K562 (cell line): ENCODE measurements at regions not wholly inside any gene's neighbourhood (a gene's known extent, or its start where the extent isn't known, plus 50 kb on each side); places are given as distances from the start of the nearest gene placed in this dataset.

Source experiments
- ATF3 ChIP-seq, 2 experiments: fragments of 450-650 bp in 1 of 2; sonication (generic) in 1 of 2; formaldehyde crosslinking in 1 of 2; IDR thresholded peaks in 1 of 2; conservative IDR thresholded peaks in 1 of 2; 2 replicates each; pipeline versions ENCODE4 v1.6.1 to v1.8.1; 2016 to 2023; ENCODE audit warnings: mild to moderate bottlenecking in 2 of 2, moderate library complexity in 2 of 2, inconsistent platforms in 1 of 2, missing genetic modification reagents in 1 of 2
- CHD1 ChIP-seq: fragments of 200-600 bp; sonication (generic); IDR thresholded peaks from one replicate; pipeline ENCODE4 v1.6.1; 2012; ENCODE audit warnings: mild to moderate bottlenecking, moderate library complexity, low read length, inconsistent platforms
- CHD7 ChIP-seq: fragments of 200-600 bp; sonication (generic); IDR thresholded peaks from one replicate; pipeline ENCODE4 v1.6.1; 2012; ENCODE audit warnings: mild to moderate bottlenecking, low read depth, low read length, inconsistent platforms
- FOS ChIP-seq: IDR thresholded peaks from 3 replicates; pipeline ENCODE4 v1.6.1; 2011; ENCODE audit not compliant: insufficient read length; ENCODE audit errors: extremely low read depth
- MTA1 ChIP-seq: fragments of 450-650 bp; IDR thresholded peaks from 2 replicates; pipeline ENCODE4 v1.6.1; 2017; ENCODE audit warnings: borderline replicate concordance
- NCOR1 ChIP-seq: fragments of 450-650 bp; IDR thresholded peaks from 2 replicates; pipeline ENCODE4 v1.6.1; 2016; ENCODE audit warnings: mild to moderate bottlenecking, moderate library complexity
- NR1H2 ChIP-seq: sonication (generic); formaldehyde crosslinking; IDR thresholded peaks from 2 replicates; pipeline ENCODE4 v1.4.0; 2020; ENCODE audit warnings: mild to moderate bottlenecking, missing genetic modification reagents
- NR2C2 ChIP-seq, 2 experiments: fragments of 200-800 bp in 1 of 2; sonication (Bioruptor generic) in 1 of 2; sonication (generic) in 1 of 2; formaldehyde crosslinking in 1 of 2; IDR thresholded peaks; 2 replicates each; pipeline versions ENCODE4 v1.6.1 to v1.8.0; 2016 to 2022; ENCODE audit warnings: mild to moderate bottlenecking in 1 of 2, missing compliant biosample characterization in 1 of 2, missing genetic modification characterization in 1 of 2, missing genetic modification reagents in 1 of 2
- POLR2A ChIP-seq: fragments of 450-650 bp; conservative IDR thresholded peaks from 2 replicates; pipeline ENCODE4 v1.6.1; 2016
- RBFOX2 ChIP-seq: fragments of 200-400 bp; formaldehyde crosslinking; IDR thresholded peaks from 2 replicates; pipeline ENCODE4 v1.6.1; 2017; ENCODE audit warnings: low read depth, mild to moderate bottlenecking, low read length, moderate library complexity
- THRAP3 ChIP-seq: fragments of 450-650 bp; IDR thresholded peaks from 2 replicates; pipeline ENCODE4 v1.6.1; 2016; ENCODE audit warnings: mild to moderate bottlenecking, inconsistent platforms, borderline replicate concordance
- TSHZ1 ChIP-seq: fragments of 250-450 bp; sonication (Bioruptor Pico); IDR thresholded peaks from 2 replicates; pipeline ENCODE4 v1.4.0; 2020; ENCODE audit warnings: mild to moderate bottlenecking, moderate library complexity
- ZBTB26 ChIP-seq: fragments of 450-650 bp; formaldehyde crosslinking; IDR thresholded peaks from 2 replicates; pipeline ENCODE4 v1.4.0; 2022; ENCODE audit warnings: missing genetic modification characterization
- ZNF512 ChIP-seq: IDR thresholded peaks from 2 replicates; pipeline ENCODE4 v1.6.1; 2016; ENCODE audit warnings: missing genetic modification characterization, missing compliant biosample characterization

GRCh38 chr15:95169541-95170459 is 938.4 kb downstream of the MCTP2 start:
- TF ChIP-seq NCOR1 (no peak), NR1H2 (CRISPR knock-in tag) (no peak), ZBTB26 (CRISPR knock-in tag) (no peak), TSHZ1 (CRISPR knock-in tag) (no peak), FOS (no peak), RBFOX2 (no peak), CHD7 (no peak), POLR2A (no peak), MTA1 (no peak), ATF3 (IDR thresholded peaks at IDR 0.05) (no peak), ATF3 (CRISPR knock-in tag; conservative IDR thresholded peaks at IDR 0.05) (no peak), CHD1 (no peak), NR2C2 (CRISPR knock-in tag; IDR thresholded peaks at IDR 0.05) (no peak), NR2C2 (tag; IDR thresholded peaks at IDR 0.05) (no peak), THRAP3 (no peak), ZNF512 (tag) (no peak)
